ENCODE measurements at regions not wholly inside any gene's neighbourhood (a gene's known extent, or its start where the extent isn't known, plus 50 kb on each side); places are given as distances from the start of the nearest gene placed in this dataset.

DNA sequence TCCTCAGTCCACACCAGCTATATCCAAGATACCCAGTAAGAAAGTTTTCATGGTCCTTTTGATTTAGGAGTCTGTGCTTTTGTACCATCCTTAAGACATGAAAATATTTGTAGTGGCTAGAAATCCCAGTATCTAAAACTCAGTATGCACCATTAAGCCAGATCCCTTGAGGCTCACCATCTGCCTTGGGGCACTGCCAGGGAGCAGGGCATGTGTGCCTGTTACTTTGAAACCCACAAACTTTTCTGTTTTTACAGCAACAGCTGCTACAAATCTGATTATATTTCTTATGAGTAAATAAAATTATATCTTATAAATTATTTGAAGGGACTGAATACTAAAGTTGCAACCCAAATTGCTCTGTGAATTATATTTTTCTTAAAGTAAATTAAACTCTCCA lies 290.5 kb upstream of the MANEA start (continued):
- TF ChIP-seq, protein P1, sequence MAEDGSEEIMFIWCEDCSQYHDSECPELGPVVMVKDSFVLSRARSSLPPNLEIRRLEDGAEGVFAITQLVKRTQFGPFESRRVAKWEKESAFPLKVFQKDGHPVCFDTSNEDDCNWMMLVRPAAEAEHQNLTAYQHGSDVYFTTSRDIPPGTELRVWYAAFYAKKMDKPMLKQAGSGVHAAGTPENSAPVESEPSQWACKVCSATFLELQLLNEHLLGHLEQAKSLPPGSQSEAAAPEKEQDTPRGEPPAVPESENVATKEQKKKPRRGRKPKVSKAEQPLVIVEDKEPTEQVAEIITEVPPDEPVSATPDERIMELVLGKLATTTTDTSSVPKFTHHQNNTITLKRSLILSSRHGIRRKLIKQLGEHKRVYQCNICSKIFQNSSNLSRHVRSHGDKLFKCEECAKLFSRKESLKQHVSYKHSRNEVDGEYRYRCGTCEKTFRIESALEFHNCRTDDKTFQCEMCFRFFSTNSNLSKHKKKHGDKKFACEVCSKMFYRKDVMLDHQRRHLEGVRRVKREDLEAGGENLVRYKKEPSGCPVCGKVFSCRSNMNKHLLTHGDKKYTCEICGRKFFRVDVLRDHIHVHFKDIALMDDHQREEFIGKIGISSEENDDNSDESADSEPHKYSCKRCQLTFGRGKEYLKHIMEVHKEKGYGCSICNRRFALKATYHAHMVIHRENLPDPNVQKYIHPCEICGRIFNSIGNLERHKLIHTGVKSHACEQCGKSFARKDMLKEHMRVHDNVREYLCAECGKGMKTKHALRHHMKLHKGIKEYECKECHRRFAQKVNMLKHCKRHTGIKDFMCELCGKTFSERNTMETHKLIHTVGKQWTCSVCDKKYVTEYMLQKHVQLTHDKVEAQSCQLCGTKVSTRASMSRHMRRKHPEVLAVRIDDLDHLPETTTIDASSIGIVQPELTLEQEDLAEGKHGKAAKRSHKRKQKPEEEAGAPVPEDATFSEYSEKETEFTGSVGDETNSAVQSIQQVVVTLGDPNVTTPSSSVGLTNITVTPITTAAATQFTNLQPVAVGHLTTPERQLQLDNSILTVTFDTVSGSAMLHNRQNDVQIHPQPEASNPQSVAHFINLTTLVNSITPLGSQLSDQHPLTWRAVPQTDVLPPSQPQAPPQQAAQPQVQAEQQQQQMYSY (CRISPR knock-in tag; IDR thresholded peaks at IDR 0.05) = no peak
- TF ChIP-seq EMX1 (CRISPR knock-in tag; IDR thresholded peaks at IDR 0.05) (no peak), ZNF138 (CRISPR knock-in tag; conservative IDR thresholded peaks at IDR 0.05) (no peak), TP53 (CRISPR knock-in tag; IDR thresholded peaks at IDR 0.05) (no peak), ATF1 (CRISPR knock-in tag; IDR thresholded peaks at IDR 0.05) (no peak), CREM (CRISPR knock-in tag; IDR thresholded peaks at IDR 0.05) (no peak)
- TF ChIP-seq, protein P2, sequence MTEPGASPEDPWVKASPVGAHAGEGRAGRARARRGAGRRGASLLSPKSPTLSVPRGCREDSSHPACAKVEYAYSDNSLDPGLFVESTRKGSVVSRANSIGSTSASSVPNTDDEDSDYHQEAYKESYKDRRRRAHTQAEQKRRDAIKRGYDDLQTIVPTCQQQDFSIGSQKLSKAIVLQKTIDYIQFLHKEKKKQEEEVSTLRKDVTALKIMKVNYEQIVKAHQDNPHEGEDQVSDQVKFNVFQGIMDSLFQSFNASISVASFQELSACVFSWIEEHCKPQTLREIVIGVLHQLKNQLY (CRISPR knock-in tag; IDR thresholded peaks at IDR 0.05) = no peak
- TF ChIP-seq, protein P3, sequence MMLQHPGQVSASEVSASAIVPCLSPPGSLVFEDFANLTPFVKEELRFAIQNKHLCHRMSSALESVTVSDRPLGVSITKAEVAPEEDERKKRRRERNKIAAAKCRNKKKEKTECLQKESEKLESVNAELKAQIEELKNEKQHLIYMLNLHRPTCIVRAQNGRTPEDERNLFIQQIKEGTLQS (CRISPR knock-in tag; conservative IDR thresholded peaks at IDR 0.05) = no peak
- TF ChIP-seq, protein P4, sequence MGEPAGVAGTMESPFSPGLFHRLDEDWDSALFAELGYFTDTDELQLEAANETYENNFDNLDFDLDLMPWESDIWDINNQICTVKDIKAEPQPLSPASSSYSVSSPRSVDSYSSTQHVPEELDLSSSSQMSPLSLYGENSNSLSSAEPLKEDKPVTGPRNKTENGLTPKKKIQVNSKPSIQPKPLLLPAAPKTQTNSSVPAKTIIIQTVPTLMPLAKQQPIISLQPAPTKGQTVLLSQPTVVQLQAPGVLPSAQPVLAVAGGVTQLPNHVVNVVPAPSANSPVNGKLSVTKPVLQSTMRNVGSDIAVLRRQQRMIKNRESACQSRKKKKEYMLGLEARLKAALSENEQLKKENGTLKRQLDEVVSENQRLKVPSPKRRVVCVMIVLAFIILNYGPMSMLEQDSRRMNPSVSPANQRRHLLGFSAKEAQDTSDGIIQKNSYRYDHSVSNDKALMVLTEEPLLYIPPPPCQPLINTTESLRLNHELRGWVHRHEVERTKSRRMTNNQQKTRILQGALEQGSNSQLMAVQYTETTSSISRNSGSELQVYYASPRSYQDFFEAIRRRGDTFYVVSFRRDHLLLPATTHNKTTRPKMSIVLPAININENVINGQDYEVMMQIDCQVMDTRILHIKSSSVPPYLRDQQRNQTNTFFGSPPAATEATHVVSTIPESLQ (CRISPR knock-in tag; IDR thresholded peaks at IDR 0.05) = no peak
- TF ChIP-seq, protein P5, sequence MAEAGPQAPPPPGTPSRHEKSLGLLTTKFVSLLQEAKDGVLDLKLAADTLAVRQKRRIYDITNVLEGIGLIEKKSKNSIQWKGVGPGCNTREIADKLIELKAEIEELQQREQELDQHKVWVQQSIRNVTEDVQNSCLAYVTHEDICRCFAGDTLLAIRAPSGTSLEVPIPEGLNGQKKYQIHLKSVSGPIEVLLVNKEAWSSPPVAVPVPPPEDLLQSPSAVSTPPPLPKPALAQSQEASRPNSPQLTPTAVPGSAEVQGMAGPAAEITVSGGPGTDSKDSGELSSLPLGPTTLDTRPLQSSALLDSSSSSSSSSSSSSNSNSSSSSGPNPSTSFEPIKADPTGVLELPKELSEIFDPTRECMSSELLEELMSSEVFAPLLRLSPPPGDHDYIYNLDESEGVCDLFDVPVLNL (CRISPR knock-in tag; IDR thresholded peaks at IDR 0.05; ENCODE audit: borderline replicate concordance, low read depth) = no peak

DNA sequence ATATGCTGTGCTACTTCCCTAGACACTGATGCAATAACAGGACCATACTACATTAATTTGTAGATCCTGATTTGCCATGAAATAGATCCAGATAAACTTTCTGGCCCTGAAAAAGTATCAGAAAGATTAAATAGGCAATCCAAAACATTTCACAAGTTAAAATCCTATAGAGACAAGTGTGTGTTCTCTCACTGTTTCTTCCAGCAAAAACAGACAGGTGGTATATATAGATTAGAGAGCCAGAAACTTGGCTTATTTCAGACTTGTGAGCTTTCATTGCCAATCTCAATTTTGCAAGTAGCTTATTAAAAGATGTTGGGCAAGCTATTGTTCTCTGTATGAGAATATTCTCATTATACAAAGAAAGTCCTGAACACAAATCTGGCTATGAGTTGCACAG lies 289.1 kb upstream of the MANEA start:
- Mint-ChIP-seq H3K27me3 (ENCODE audit: low read depth) (peaks cover 3% of the 10 kb centered on the region; the same call in 1 of the 2 replicates), H3K27ac (no peak overlapping the region), H3K36me3 (no peaks in the 10 kb centered on the region), H3K4me1 (peaks cover 12% of the 10 kb centered on the region), H3K9me3 (no peaks in the 10 kb centered on the region), H3K4me3 (no peak overlapping the region)
- DNase-seq (ENCODE audit: low spot score) = no peak
- no peak for ATAC-seq
- CTCF ChIA-PET = no interaction called here
- POLR2A ChIA-PET = no interaction called here
- no peak for TF ChIP-seq GABPB1 (CRISPR knock-in tag; IDR thresholded peaks at IDR 0.05)
- no peak for TF ChIP-seq ATF1 (CRISPR knock-in tag; IDR thresholded peaks at IDR 0.05)
- TF ChIP-seq, protein P3 (CRISPR knock-in tag; conservative IDR thresholded peaks at IDR 0.05) = no peak
- TF ChIP-seq, protein P6, sequence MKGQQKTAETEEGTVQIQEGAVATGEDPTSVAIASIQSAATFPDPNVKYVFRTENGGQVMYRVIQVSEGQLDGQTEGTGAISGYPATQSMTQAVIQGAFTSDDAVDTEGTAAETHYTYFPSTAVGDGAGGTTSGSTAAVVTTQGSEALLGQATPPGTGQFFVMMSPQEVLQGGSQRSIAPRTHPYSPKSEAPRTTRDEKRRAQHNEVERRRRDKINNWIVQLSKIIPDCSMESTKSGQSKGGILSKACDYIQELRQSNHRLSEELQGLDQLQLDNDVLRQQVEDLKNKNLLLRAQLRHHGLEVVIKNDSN (CRISPR knock-in tag; IDR thresholded peaks at IDR 0.05) = no peak
- TF ChIP-seq ZNF416 (CRISPR knock-in tag; IDR thresholded peaks at IDR 0.05) = no peak
- no peak for TF ChIP-seq MXD4 (CRISPR knock-in tag; IDR thresholded peaks at IDR 0.05; ENCODE audit: borderline replicate concordance)
- TF ChIP-seq, protein P7, sequence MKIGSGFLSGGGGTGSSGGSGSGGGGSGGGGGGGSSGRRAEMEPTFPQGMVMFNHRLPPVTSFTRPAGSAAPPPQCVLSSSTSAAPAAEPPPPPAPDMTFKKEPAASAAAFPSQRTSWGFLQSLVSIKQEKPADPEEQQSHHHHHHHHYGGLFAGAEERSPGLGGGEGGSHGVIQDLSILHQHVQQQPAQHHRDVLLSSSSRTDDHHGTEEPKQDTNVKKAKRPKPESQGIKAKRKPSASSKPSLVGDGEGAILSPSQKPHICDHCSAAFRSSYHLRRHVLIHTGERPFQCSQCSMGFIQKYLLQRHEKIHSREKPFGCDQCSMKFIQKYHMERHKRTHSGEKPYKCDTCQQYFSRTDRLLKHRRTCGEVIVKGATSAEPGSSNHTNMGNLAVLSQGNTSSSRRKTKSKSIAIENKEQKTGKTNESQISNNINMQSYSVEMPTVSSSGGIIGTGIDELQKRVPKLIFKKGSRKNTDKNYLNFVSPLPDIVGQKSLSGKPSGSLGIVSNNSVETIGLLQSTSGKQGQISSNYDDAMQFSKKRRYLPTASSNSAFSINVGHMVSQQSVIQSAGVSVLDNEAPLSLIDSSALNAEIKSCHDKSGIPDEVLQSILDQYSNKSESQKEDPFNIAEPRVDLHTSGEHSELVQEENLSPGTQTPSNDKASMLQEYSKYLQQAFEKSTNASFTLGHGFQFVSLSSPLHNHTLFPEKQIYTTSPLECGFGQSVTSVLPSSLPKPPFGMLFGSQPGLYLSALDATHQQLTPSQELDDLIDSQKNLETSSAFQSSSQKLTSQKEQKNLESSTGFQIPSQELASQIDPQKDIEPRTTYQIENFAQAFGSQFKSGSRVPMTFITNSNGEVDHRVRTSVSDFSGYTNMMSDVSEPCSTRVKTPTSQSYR (CRISPR knock-in tag; IDR thresholded peaks at IDR 0.05) = no peak
- no peak for TF ChIP-seq ETV6 (CRISPR knock-in tag; IDR thresholded peaks at IDR 0.05)
- TF ChIP-seq, protein P8, sequence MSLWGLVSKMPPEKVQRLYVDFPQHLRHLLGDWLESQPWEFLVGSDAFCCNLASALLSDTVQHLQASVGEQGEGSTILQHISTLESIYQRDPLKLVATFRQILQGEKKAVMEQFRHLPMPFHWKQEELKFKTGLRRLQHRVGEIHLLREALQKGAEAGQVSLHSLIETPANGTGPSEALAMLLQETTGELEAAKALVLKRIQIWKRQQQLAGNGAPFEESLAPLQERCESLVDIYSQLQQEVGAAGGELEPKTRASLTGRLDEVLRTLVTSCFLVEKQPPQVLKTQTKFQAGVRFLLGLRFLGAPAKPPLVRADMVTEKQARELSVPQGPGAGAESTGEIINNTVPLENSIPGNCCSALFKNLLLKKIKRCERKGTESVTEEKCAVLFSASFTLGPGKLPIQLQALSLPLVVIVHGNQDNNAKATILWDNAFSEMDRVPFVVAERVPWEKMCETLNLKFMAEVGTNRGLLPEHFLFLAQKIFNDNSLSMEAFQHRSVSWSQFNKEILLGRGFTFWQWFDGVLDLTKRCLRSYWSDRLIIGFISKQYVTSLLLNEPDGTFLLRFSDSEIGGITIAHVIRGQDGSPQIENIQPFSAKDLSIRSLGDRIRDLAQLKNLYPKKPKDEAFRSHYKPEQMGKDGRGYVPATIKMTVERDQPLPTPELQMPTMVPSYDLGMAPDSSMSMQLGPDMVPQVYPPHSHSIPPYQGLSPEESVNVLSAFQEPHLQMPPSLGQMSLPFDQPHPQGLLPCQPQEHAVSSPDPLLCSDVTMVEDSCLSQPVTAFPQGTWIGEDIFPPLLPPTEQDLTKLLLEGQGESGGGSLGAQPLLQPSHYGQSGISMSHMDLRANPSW (CRISPR knock-in tag; conservative IDR thresholded peaks at IDR 0.05; ENCODE audit: low read depth) = no peak
- no peak for TF ChIP-seq FOXP1 (CRISPR knock-in tag; IDR thresholded peaks at IDR 0.05; ENCODE audit: borderline replicate concordance)
- TF ChIP-seq ZNF671 (CRISPR knock-in tag; IDR thresholded peaks at IDR 0.05) = no peak
- no peak for TF ChIP-seq MYBL2 (CRISPR knock-in tag; IDR thresholded peaks at IDR 0.05)
- TF ChIP-seq, protein P9, sequence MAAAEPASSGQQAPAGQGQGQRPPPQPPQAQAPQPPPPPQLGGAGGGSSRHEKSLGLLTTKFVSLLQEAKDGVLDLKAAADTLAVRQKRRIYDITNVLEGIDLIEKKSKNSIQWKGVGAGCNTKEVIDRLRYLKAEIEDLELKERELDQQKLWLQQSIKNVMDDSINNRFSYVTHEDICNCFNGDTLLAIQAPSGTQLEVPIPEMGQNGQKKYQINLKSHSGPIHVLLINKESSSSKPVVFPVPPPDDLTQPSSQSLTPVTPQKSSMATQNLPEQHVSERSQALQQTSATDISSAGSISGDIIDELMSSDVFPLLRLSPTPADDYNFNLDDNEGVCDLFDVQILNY (CRISPR knock-in tag; IDR thresholded peaks at IDR 0.05) = no peak

All from WTC11 (cell line).